Caco-2 (cell line): ENCODE measurements at regions not wholly inside any gene's neighbourhood (a gene's known extent, or its start where the extent isn't known, plus 50 kb on each side); places are given as distances from the start of the nearest gene placed in this dataset.

ENCODE experiments used
- BruUV-seq: library from RNA; stranded (reverse); fragments of 400-500 nt; replicated peaks from 2 replicates; lab custom pipeline; 2021; lab: Mats Ljungman, UMichigan
- CTCF ChIA-PET: fragments of 300-600 bp; sonication (Branson Sonifier 250); formaldehyde crosslinking; loops from one replicate; lab custom pipeline; 2022; ENCODE audit warnings: antibody characterized with exemption; lab: Charles Lee
- POLR2A ChIA-PET: fragments of 300-600 bp; sonication (Branson Sonifier 250); formaldehyde crosslinking; loops from one replicate; lab custom pipeline; 2022; ENCODE audit warnings: antibody characterized with exemption; lab: Charles Lee
- DNase-seq, 2 experiments: peaks; one replicate each; pipeline versions ENCODE4 v3.0.0 to v3.0.0-alpha.2; 2020 to 2022
- H3K27me3 ChIP-seq: replicated peaks from 2 replicates; pipeline ENCODE4 v1.6.0; 2011; ENCODE audit warnings: low read length; ENCODE audit not compliant: control insufficient read depth, insufficient read depth
- H3K36me3 ChIP-seq: 2 replicates; pipeline ENCODE4 v1.5.1; 2011; ENCODE audit warnings: low read length; ENCODE audit not compliant: control insufficient read depth, insufficient read depth
- H3K4me1 ChIP-seq: fragments of 250-450 bp; sonication (Bioruptor Pico); 2 replicates; pipeline ENCODE4 v1.5.1; 2020; ENCODE audit warnings: mild to moderate bottlenecking
- H3K4me3 ChIP-seq: 2 replicates; pipeline ENCODE4 v1.5.1; 2011; ENCODE audit warnings: low read depth, mild to moderate bottlenecking, control low read depth, low read length
- H3K9me3 ChIP-seq: fragments of 250-450 bp; sonication (Bioruptor Pico); 2 replicates; pipeline ENCODE4 v1.5.1; 2020; ENCODE audit warnings: mild to moderate bottlenecking, moderate library complexity
- H3K27ac Mint-ChIP-seq: one replicate; pipeline ENCODE4 v1.8.0; 2022; ENCODE audit warnings: mixed read lengths; ENCODE audit not compliant: unreplicated experiment
- H3K27me3 Mint-ChIP-seq: one replicate; pipeline ENCODE4 v1.8.0; 2022; ENCODE audit warnings: mixed read lengths; ENCODE audit not compliant: insufficient read depth, unreplicated experiment
- H3K36me3 Mint-ChIP-seq: one replicate; pipeline ENCODE4 v1.8.0; 2022; ENCODE audit warnings: mild to moderate bottlenecking, mixed read lengths; ENCODE audit not compliant: insufficient read depth, unreplicated experiment
- H3K4me1 Mint-ChIP-seq: one replicate; pipeline ENCODE4 v1.8.0; 2022; ENCODE audit warnings: low read depth, mixed read lengths; ENCODE audit not compliant: unreplicated experiment
- H3K4me3 Mint-ChIP-seq: one replicate; pipeline ENCODE4 v1.8.0; 2022; ENCODE audit warnings: mild to moderate bottlenecking, moderate library complexity, mixed read lengths; ENCODE audit not compliant: unreplicated experiment
- H3K9me3 Mint-ChIP-seq: one replicate; pipeline ENCODE4 v1.8.0; 2022; ENCODE audit warnings: mixed read lengths; ENCODE audit not compliant: unreplicated experiment
- intact Hi-C: fragments of 100-400 bp; cut with micrococcal nuclease; formaldehyde crosslinking; loops from one replicate; pipeline ENCODE4 v1.10.0; 2022; ENCODE audit not compliant: unreplicated experiment
- TF ChIP-seq, protein P1 (sequence below), 2 experiments: fragments of 200-600 bp in 1 of 2; IDR thresholded peaks; 1 replicate in 1 of 2; 2 replicates in 1 of 2; pipeline versions ENCODE4 v1.5.1 to v1.8.0; 2011 to 2022; ENCODE audit warnings: antibody characterized with exemption in 1 of 2, control low read depth in 1 of 2, inconsistent platforms in 1 of 2, low read depth in 1 of 2, low read length in 1 of 2, mild to moderate bottlenecking in 1 of 2, moderate library complexity in 1 of 2; ENCODE audit not compliant: insufficient read depth in 1 of 2, severe bottlenecking in 1 of 2, unreplicated experiment in 1 of 2

DNA sequence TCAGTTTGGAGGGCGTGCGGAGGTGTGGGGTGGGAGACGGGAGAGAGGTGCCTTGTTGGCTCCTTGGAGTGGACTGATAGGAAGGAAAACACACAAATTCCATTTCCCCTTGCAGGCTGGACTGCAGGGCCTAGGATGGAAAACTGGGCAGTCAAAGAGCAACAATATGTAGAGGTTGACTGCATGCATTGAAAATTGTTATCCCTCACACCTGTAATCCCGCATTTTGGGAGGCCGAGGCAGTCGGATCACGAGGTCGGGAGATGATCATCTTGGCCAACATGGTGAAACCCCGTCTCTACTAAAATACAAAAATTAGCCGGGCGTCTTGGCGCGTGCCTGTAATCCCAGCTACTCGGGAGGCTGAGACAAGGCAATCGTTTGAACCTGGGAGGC lies 128.2 kb downstream of the PPIAL4G start:
- no peaks in the 10 kb centered on the region for H3K4me1 Mint-ChIP-seq
- Histone ChIP-seq H3K4me3 (no peak overlapping the region), H3K4me1 (no peaks in the 10 kb centered on the region), H3K9me3 (no peaks in the 10 kb centered on the region), H3K36me3 (no peaks in the 10 kb centered on the region), H3K27me3 (no peaks in the 10 kb centered on the region)
- ChIA-PET CTCF (no interaction called here), POLR2A (no interaction called here)
- H3K27me3 Mint-ChIP-seq = peaks cover 7% of the 10 kb centered on the region
- no peaks in the 10 kb centered on the region for H3K9me3 Mint-ChIP-seq
- TF ChIP-seq, protein P1, sequence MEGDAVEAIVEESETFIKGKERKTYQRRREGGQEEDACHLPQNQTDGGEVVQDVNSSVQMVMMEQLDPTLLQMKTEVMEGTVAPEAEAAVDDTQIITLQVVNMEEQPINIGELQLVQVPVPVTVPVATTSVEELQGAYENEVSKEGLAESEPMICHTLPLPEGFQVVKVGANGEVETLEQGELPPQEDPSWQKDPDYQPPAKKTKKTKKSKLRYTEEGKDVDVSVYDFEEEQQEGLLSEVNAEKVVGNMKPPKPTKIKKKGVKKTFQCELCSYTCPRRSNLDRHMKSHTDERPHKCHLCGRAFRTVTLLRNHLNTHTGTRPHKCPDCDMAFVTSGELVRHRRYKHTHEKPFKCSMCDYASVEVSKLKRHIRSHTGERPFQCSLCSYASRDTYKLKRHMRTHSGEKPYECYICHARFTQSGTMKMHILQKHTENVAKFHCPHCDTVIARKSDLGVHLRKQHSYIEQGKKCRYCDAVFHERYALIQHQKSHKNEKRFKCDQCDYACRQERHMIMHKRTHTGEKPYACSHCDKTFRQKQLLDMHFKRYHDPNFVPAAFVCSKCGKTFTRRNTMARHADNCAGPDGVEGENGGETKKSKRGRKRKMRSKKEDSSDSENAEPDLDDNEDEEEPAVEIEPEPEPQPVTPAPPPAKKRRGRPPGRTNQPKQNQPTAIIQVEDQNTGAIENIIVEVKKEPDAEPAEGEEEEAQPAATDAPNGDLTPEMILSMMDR (IDR thresholded peaks at IDR 0.05; ENCODE audit: insufficient read depth in 1 of 2, low read depth in 1 of 2, low read length in 1 of 2, severe bottlenecking in 1 of 2, unreplicated experiment in 1 of 2) = no peak
- no peak overlapping the region for H3K27ac Mint-ChIP-seq
- intact Hi-C loops = no loop called here
- no peaks in the 10 kb centered on the region for H3K36me3 Mint-ChIP-seq
- no peak for DNase-seq
- BruUV-seq = no TSS peak
- no peak overlapping the region for H3K4me3 Mint-ChIP-seq

GRCh38 chr1:148354284-148354912 lies 128.7 kb downstream of the PPIAL4G start:
- TF ChIP-seq, protein P1 (IDR thresholded peaks at IDR 0.05; ENCODE audit: insufficient read depth in 1 of 2, low read depth in 1 of 2, low read length in 1 of 2, severe bottlenecking in 1 of 2, unreplicated experiment in 1 of 2) = no peak
- Mint-ChIP-seq H3K27ac (no peak overlapping the region), H3K4me1 (no peaks in the 10 kb centered on the region), H3K27me3 (peaks cover 9% of the 10 kb centered on the region), H3K36me3 (no peaks in the 10 kb centered on the region), H3K4me3 (no peak overlapping the region), H3K9me3 (no peaks in the 10 kb centered on the region)
- Histone ChIP-seq H3K9me3 (no peaks in the 10 kb centered on the region), H3K4me1 (no peaks in the 10 kb centered on the region), H3K4me3 (no peak overlapping the region), H3K27me3 (no peaks in the 10 kb centered on the region), H3K36me3 (no peaks in the 10 kb centered on the region)
- intact Hi-C loops = no loop called here
- BruUV-seq = no TSS peak
- CTCF ChIA-PET = no interaction called here
- POLR2A ChIA-PET = no interaction called here
- no peak for DNase-seq

DNA sequence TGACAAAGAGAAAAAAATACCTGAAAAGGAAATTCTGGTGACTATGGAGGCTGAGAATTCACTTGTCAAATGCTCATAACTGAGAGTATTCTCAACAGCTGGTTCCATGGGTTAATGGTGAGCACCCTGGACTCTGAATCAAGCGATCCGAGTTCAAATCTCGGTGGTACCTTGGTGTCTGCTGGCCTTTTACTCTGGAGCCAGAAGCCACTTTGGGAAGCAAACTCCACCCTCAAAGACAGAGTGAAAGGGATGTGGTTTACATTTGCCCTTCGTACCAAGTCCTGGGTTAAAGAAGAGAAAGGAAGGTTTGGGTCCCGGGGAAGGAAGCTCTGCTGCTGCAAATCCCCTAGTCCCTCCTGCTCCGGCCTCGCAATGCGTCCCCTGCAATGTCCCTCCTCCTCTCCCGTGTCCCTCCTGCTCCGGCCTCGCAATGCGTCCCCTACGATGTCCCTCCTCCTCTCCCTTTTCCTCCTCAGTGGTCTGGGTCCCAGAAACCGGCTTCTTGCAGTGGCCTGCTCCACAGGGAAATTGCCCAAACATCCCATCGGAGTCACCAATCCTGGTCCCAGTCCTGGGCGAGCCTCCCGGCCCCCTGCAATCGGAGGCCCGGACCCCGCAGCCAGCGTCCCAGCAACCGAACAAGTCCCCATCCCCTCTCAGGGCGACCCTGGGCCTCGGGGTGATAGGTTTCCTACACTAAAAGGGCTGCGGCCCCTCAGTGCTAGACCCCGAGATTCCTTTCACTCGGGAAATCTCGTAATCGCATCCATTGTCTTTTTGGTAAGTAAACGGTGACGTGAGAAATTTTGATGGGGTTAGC lies 129.4 kb downstream of the PPIAL4G start:
- BruUV-seq = no TSS peak
- Histone ChIP-seq H3K9me3 (no peaks in the 10 kb centered on the region), H3K4me1 (no peaks in the 10 kb centered on the region), H3K36me3 (no peaks in the 10 kb centered on the region), H3K4me3 (no peak overlapping the region), H3K27me3 (no peaks in the 10 kb centered on the region)
- ChIA-PET CTCF (no interaction called here), POLR2A (no interaction called here)
- TF ChIP-seq, protein P1 (IDR thresholded peaks at IDR 0.05; ENCODE audit: insufficient read depth in 1 of 2, low read depth in 1 of 2, low read length in 1 of 2, severe bottlenecking in 1 of 2, unreplicated experiment in 1 of 2) = no peak
- DNase-seq = no peak
- Mint-ChIP-seq H3K27me3 (peaks cover 11% of the 10 kb centered on the region), H3K4me3 (no peak overlapping the region), H3K4me1 (no peaks in the 10 kb centered on the region), H3K9me3 (no peaks in the 10 kb centered on the region), H3K36me3 (no peaks in the 10 kb centered on the region), H3K27ac (no peak overlapping the region)
- intact Hi-C loops = no loop called here
